GM23248 (cell line): ENCODE measurements at regions not wholly inside any gene's neighbourhood (a gene's known extent, or its start where the extent isn't known, plus 50 kb on each side); places are given as distances from the start of the nearest gene placed in this dataset.

Experiments used
- DNase-seq: peaks from one replicate; pipeline ENCODE4 v3.0.0-alpha.2; 2015
- H2AFZ ChIP-seq: fragments of 200-600 bp; sonication (generic); 2 replicates; pipeline ENCODE4 v1.6.1; 2016; ENCODE audit warnings: antibody characterized with exemption
- H3F3A ChIP-seq: fragments of 200-600 bp; sonication (generic); 2 replicates; pipeline ENCODE4 v1.6.1; 2016; ENCODE audit warnings: mild to moderate bottlenecking, antibody characterized with exemption, mixed run types; ENCODE audit not compliant: insufficient read depth
- H3K27ac ChIP-seq: fragments of 200-600 bp; sonication (generic); 2 replicates; pipeline ENCODE4 v1.5.1; 2016; ENCODE audit warnings: mild to moderate bottlenecking
- H3K27me3 ChIP-seq: fragments of 200-600 bp; sonication (generic); replicated peaks from 2 replicates; pipeline ENCODE4 v1.6.1; 2016; ENCODE audit warnings: mild to moderate bottlenecking; ENCODE audit not compliant: insufficient read depth
- H3K36me3 ChIP-seq: fragments of 200-600 bp; sonication (generic); 2 replicates; pipeline ENCODE4 v1.6.1; 2016; ENCODE audit warnings: low read depth, mild to moderate bottlenecking
- H3K4me1 ChIP-seq: fragments of 200-600 bp; sonication (generic); 2 replicates; pipeline ENCODE4 v1.6.1; 2016; ENCODE audit warnings: mild to moderate bottlenecking; ENCODE audit not compliant: insufficient read depth
- H3K4me2 ChIP-seq: fragments of 200-600 bp; sonication (generic); one replicate; pipeline ENCODE4 v1.6.1; 2016; ENCODE audit warnings: mild to moderate bottlenecking; ENCODE audit not compliant: unreplicated experiment
- H3K4me3 ChIP-seq: fragments of 200-600 bp; sonication (generic); 2 replicates; pipeline ENCODE4 v1.5.1; 2016; ENCODE audit warnings: mild to moderate bottlenecking
- H3K79me2 ChIP-seq: fragments of 200-600 bp; sonication (generic); 2 replicates; pipeline ENCODE4 v1.6.1; 2016; ENCODE audit warnings: mild to moderate bottlenecking; ENCODE audit not compliant: insufficient read depth
- H3K9ac ChIP-seq: fragments of 200-600 bp; sonication (generic); 2 replicates; pipeline ENCODE4 v1.6.1; 2016; ENCODE audit warnings: mild to moderate bottlenecking
- H3K9me2 ChIP-seq: fragments of 200-600 bp; sonication (generic); 2 replicates; pipeline ENCODE4 v1.6.1; 2016; ENCODE audit warnings: mixed run types, mild to moderate bottlenecking, moderate library complexity; ENCODE audit not compliant: insufficient read depth
- H3K9me3 ChIP-seq: fragments of 200-600 bp; sonication (generic); one replicate; pipeline ENCODE4 v1.6.1; 2017; ENCODE audit warnings: low read depth
- H4K20me1 ChIP-seq: fragments of 200-600 bp; sonication (generic); 2 replicates; pipeline ENCODE4 v1.6.0; 2016; ENCODE audit not compliant: insufficient read depth
- EZH2 ChIP-seq: fragments of 200-600 bp; sonication (generic); IDR thresholded peaks from 2 replicates; pipeline ENCODE4 v1.6.1; 2018; ENCODE audit warnings: antibody characterized with exemption, mild to moderate bottlenecking; ENCODE audit not compliant: insufficient read depth, poor library complexity, severe bottlenecking
- EZH2phosphoT487 ChIP-seq: fragments of 200-600 bp; sonication (generic); IDR thresholded peaks from 2 replicates; pipeline ENCODE4 v1.6.1; 2018; ENCODE audit warnings: antibody characterized with exemption, moderate library complexity, mild to moderate bottlenecking, low read depth; ENCODE audit not compliant: insufficient read depth
- WGBS, 2 experiments: methylation state at CpG; one replicate each; pipeline ENCODE4 v1.1.6; 2015 to 2017; ENCODE audit warnings: low lambda C conversion rate in 2 of 2, low coverage in 1 of 2; ENCODE audit errors: missing lambda C conversion rate in 2 of 2; 5-methylcytosine and 5-hydroxymethylcytosine counted together
- in situ Hi-C: fragments of 300-500 bp; cut with MboI; formaldehyde crosslinking; loops from 2 replicates; pipeline ENCODE4 v1.15.0; 2020

DNA sequence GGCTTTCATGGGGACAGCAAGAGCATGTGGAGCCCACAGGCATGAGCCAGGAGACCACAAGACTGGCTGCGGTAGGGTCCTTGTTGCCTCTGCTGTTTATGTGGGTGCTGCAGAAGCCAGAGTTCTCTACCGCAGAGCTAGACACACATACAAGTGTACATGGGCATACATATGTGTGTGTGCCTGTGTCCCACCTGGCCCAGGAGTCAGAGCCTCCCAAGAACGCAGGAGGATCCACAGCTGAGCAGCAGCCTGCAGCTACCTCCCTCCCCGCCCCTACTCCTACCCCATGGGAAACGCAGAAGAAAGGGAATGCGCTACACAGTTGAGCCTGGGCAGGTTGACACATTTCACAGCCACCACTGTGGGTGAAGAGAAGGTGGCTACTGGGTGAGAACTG is 438.1 kb upstream of the SMIM21 start:
- Histone ChIP-seq H3K9me3 (no peaks in the 10 kb centered on the region), H3K4me3 (no peak overlapping the region), H3K36me3 (no peaks in the 10 kb centered on the region), H3K9me2 (no peaks in the 10 kb centered on the region), H3K9ac (no peak overlapping the region), H3K27ac (no peak overlapping the region), H3F3A (no peaks in the 10 kb centered on the region), H3K79me2 (no peaks in the 10 kb centered on the region), H2AFZ (no peak overlapping the region), H3K4me2 (no peak overlapping the region), H3K27me3 (no peaks in the 10 kb centered on the region), H3K4me1 (no peaks in the 10 kb centered on the region), H4K20me1 (no peaks in the 10 kb centered on the region)
- TF ChIP-seq EZH2phosphoT487: no peak
- no peak for TF ChIP-seq EZH2
- 57 to 69% methylated on average over 5 to 6 of the region's 6 CpGs for WGBS, 2 experiments
- in situ Hi-C loops: no loop called here
- no peak for DNase-seq

DNA sequence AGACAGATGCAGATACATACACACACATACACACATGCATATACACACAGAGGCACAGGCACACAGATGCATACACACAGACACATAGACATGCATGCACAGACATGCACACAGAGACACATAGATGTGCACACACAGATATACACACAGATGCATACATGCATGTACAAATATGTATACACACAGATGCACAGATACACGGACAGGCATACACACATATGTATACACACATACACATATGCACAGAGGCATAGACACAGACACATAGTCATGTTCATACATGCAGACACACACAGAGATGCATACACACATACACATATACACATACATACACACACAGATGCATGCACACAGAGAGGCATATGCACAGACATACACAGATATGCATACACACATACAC is 437.3 kb upstream of the SMIM21 start:
- 13 to 25% methylated on average over 1 of the region's 1 CpG for WGBS, 2 experiments
- no peak for DNase-seq
- H3K4me1 ChIP-seq: no peaks in the 10 kb centered on the region
- H3K4me3 ChIP-seq: no peak overlapping the region
- H3K9me3 ChIP-seq: no peaks in the 10 kb centered on the region
- H3K4me2 ChIP-seq: no peak overlapping the region
- no peaks in the 10 kb centered on the region for H3K9me2 ChIP-seq
- TF ChIP-seq EZH2phosphoT487: no peak
- no peak overlapping the region for H3K9ac ChIP-seq
- H4K20me1 ChIP-seq: no peaks in the 10 kb centered on the region
- in situ Hi-C loops: no loop called here
- no peak overlapping the region for H2AFZ ChIP-seq
- H3F3A ChIP-seq: no peaks in the 10 kb centered on the region
- no peak overlapping the region for H3K27ac ChIP-seq
- H3K79me2 ChIP-seq: no peaks in the 10 kb centered on the region
- no peaks in the 10 kb centered on the region for H3K36me3 ChIP-seq
- no peaks in the 10 kb centered on the region for H3K27me3 ChIP-seq

DNA sequence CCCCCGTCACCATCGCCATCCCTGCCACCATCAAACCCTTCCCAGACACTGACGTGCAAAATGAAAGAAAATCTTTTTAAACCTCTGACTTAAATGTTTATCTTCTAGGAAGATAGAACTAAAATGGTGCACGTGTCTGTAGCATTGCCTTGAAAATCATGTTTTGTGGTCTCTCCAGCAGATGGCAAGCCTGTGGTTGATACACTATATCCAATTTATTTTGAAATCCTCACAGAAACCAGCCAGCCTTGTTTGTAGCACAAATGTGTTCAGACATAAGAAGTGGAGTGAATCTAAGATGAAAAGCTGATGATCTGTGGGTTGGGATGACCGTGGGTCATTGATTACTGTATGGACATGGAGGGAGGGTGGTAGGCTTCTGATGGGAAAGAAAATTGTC is 436.2 kb upstream of the SMIM21 start:
- TF ChIP-seq EZH2 (no peak), EZH2phosphoT487 (no peak)
- Histone ChIP-seq H3K4me1 (no peaks in the 10 kb centered on the region), H3K9ac (no peak overlapping the region), H3K4me2 (no peak overlapping the region), H2AFZ (no peak overlapping the region), H3K27ac (no peak overlapping the region), H3K4me3 (no peak overlapping the region), H3K36me3 (no peaks in the 10 kb centered on the region), H3K79me2 (no peaks in the 10 kb centered on the region), H3K9me2 (no peaks in the 10 kb centered on the region), H3K9me3 (no peaks in the 10 kb centered on the region), H4K20me1 (no peaks in the 10 kb centered on the region), H3F3A (no peaks in the 10 kb centered on the region), H3K27me3 (no peaks in the 10 kb centered on the region)
- no peak for DNase-seq
- in situ Hi-C loops: no loop called here
- 50 to 52% methylated on average over 5 of the region's 5 CpGs for WGBS, 2 experiments

DNA sequence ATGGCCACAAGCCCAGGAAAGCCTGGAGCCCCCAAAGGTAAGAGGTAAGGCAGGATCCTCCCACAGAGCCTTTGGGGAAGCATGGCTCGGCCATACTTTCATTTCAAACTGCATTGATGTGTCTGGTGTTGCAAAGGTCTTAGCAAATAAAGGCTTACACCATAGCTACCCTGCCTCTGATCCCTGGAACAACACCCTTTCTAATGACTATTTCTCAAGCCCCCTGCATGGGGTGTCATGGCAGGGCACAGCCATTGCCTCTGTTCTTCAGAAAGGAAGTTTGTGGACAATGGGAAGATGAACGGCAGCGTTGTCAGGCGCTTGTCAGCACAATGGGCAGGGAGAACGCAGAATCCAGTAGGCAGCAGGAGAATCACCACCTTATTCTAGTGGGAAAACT is 435.0 kb upstream of the SMIM21 start:
- no peaks in the 10 kb centered on the region for H3K4me1 ChIP-seq
- no peak overlapping the region for H2AFZ ChIP-seq
- H3K79me2 ChIP-seq: no peaks in the 10 kb centered on the region
- H3K4me2 ChIP-seq: no peak overlapping the region
- TF ChIP-seq EZH2: no peak
- H3K4me3 ChIP-seq: no peak overlapping the region
- H3K27ac ChIP-seq: no peak overlapping the region
- H3K9ac ChIP-seq: no peak overlapping the region
- no peaks in the 10 kb centered on the region for H3K36me3 ChIP-seq
- H3F3A ChIP-seq: no peaks in the 10 kb centered on the region
- no peaks in the 10 kb centered on the region for H4K20me1 ChIP-seq
- DNase-seq: no peak
- H3K9me3 ChIP-seq: no peaks in the 10 kb centered on the region
- H3K27me3 ChIP-seq: no peaks in the 10 kb centered on the region
- 46 to 61% methylated on average over 5 of the region's 5 CpGs for WGBS, 2 experiments
- no peaks in the 10 kb centered on the region for H3K9me2 ChIP-seq
- in situ Hi-C loops: no loop called here

DNA sequence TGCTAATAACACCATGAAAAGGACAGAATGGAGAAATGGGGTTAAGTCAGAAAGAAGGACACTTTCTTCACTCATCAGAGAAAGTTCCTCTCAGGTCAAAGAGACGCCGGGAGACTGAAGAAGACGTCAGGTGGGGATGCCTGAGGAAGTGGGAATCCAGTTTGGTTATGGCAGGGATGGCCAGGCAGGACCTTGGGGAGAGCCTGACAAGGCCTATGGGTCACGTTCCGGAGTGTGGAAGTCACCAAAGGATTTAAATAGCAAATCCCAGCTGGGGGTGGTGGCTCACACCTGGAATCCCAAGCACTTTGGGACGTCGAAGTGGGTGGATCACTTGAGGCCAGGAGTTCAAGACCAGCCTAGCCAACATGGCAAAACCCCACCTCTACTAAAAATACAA is 432.7 kb upstream of the SMIM21 start:
- H3K36me3 ChIP-seq: no peaks in the 10 kb centered on the region
- H3K4me1 ChIP-seq: no peaks in the 10 kb centered on the region
- no peak overlapping the region for H2AFZ ChIP-seq
- no peaks in the 10 kb centered on the region for H3K9me2 ChIP-seq
- no peaks in the 10 kb centered on the region for H3K27me3 ChIP-seq
- H3K9me3 ChIP-seq: no peaks in the 10 kb centered on the region
- H3F3A ChIP-seq: no peaks in the 10 kb centered on the region
- in situ Hi-C loops: no loop called here
- H3K27ac ChIP-seq: no peak overlapping the region
- H3K79me2 ChIP-seq: no peaks in the 10 kb centered on the region
- no peaks in the 10 kb centered on the region for H4K20me1 ChIP-seq
- WGBS, 2 experiments: 34 to 36% methylated on average over 7 of the region's 7 CpGs
- H3K4me2 ChIP-seq: no peak overlapping the region
- no peak overlapping the region for H3K4me3 ChIP-seq
- TF ChIP-seq EZH2phosphoT487 (no peak), EZH2 (no peak)
- no peak overlapping the region for H3K9ac ChIP-seq
- no peak for DNase-seq
